Tibial artery (tissue), 4 donors: ENCODE measurements at regions not wholly inside any gene's neighbourhood (a gene's known extent, or its start where the extent isn't known, plus 50 kb on each side); places are given as distances from the start of the nearest gene placed in this dataset.

Experiments used
- DNase-seq, 2 donors: peaks; one replicate each; pipeline ENCODE4 v3.0.0-alpha.2; 2019
- H3K27ac ChIP-seq, 2 donors: fragments of 200-600 bp; sonication (generic) in 1 of 2; 1 replicate in 1 of 2; 2 replicates in 1 of 2; pipeline ENCODE4 v1.5.1; 2018 to 2019; ENCODE audit warnings: mild to moderate bottlenecking in 1 of 2
- H3K27me3 ChIP-seq, 2 donors: fragments of 200-600 bp; sonication (generic) in 1 of 2; one replicate each; pipeline versions ENCODE4 v1.5.1 to v1.6.0; 2016 to 2019
- H3K36me3 ChIP-seq, 3 donors: fragments of 200-600 bp; sonication (generic) in 2 of 3; one replicate each; pipeline ENCODE4 v1.5.1; 2016 to 2019; ENCODE audit warnings: mild to moderate bottlenecking in 2 of 3
- H3K4me1 ChIP-seq, 4 donors: fragments of 200-600 bp; sonication (generic) in 2 of 4; 1 replicate in 3 of 4; 2 replicates in 1 of 4; pipeline ENCODE4 v1.5.1; 2016 to 2019
- H3K4me3 ChIP-seq, 2 donors: fragments of 200-600 bp; sonication (generic) in 1 of 2; 1 replicate in 1 of 2; 2 replicates in 1 of 2; pipeline ENCODE4 v1.5.1; 2018 to 2019; ENCODE audit warnings: mild to moderate bottlenecking in 2 of 2
- H3K9me3 ChIP-seq, 3 donors: fragments of 200-600 bp; sonication (generic) in 1 of 3; one replicate each; pipeline ENCODE4 v1.5.1; 2016 to 2019
- CTCF ChIP-seq, 2 experiments: fragments of 200-600 bp in 1 of 2; fragments of 450-650 bp in 1 of 2; IDR thresholded peaks; one replicate each; pipeline ENCODE4 v1.5.1; 2017 to 2019; ENCODE audit warnings: antibody characterized with exemption in 2 of 2, mild to moderate bottlenecking in 1 of 2, moderate library complexity in 1 of 2
- intact Hi-C: fragments of 100-400 bp; cut with DNase I; formaldehyde crosslinking; loops from one replicate; pipeline ENCODE4 v1.15.0; 2023; ENCODE audit warnings: low total_unique reads

DNA sequence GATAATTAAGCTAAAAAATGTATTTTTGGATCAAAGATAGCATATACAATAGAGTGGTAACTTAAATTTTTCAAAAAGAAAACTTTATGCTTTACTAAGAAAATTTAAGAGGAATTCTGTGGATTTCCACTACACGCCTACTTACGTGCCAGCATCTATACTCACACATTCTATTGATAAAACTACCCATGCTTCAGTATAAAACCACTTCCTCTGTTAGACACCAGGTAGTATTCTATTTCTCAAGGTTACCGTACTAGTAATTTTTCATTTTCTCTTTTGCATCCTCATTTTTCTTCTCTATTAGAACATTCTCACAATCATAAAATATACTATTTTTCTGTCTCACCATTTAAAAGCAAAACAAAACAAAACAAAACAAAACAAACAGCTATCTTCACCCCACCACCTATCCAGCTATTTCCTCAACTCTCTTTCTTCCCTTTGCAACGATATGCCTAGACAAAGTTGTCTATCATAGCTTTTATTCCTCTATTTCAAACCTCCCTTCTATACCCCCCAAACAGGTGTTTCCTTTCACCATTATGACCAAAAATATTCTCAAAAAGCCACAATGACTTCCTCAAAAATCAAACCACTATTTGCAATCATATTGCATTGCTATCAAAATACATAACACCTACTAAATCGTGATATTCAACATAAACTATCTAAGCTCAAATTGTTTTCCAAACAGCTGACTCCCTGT lies 1652.0 kb downstream of the MRPL39 start:
- TF ChIP-seq CTCF (IDR thresholded peaks at IDR 0.05) = no peak
- intact Hi-C loops = no loop called here
- H3K4me1 ChIP-seq = no peaks in the 10 kb centered on the region
- no peak overlapping the region for H3K4me3 ChIP-seq
- no peaks in the 10 kb centered on the region for H3K36me3 ChIP-seq
- no peak overlapping the region for H3K27ac ChIP-seq
- DNase-seq = no peak
- H3K27me3 ChIP-seq = no peaks in the 10 kb centered on the region
- H3K9me3 ChIP-seq = no peaks in the 10 kb centered on the region

- no peaks in the 10 kb centered on the region for H3K9me3 ChIP-seq
Measured at GRCh38 chr21:23952269-23952668, 1655.0 kb downstream of the MRPL39 start.

GRCh38 chr21:23951251-23951650 lies 1656.0 kb downstream of the MRPL39 start:
- Histone ChIP-seq H3K4me3 (no peak overlapping the region), H3K36me3 (no peaks in the 10 kb centered on the region), H3K27ac (no peak overlapping the region), H3K4me1 (no peaks in the 10 kb centered on the region), H3K9me3 (no peaks in the 10 kb centered on the region), H3K27me3 (no peaks in the 10 kb centered on the region)
- intact Hi-C loops = no loop called here
- DNase-seq = no peak
- no peak for TF ChIP-seq CTCF (IDR thresholded peaks at IDR 0.05)

More at GRCh38 chr21:23952269-23952668, 1655.0 kb downstream of the MRPL39 start:
- Histone ChIP-seq H3K36me3 (no peaks in the 10 kb centered on the region), H3K4me3 (no peak overlapping the region), H3K4me1 (no peaks in the 10 kb centered on the region), H3K27ac (no peak overlapping the region), H3K27me3 (no peaks in the 10 kb centered on the region)
- no peak for DNase-seq
- no peak for TF ChIP-seq CTCF (IDR thresholded peaks at IDR 0.05)
- intact Hi-C loops = no loop called here

DNA sequence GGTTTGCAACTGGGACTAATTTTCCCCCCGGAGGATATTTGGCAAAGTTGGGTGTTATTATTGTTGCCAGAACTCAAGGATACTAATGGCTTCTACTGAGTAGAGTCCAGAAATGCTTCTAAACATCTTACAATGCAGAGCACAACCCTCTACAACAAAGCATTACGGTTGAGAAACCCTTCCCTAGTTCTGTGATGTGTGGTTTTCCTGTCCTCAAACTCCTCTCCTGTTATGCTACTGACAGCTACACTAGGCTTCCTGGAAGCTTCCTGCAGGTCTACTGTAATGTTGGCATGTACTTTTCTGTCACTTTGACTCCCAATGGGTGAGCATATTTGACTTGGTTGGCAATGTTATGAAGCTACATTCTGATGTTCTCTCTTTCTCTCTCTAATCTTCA lies 1656.9 kb downstream of the MRPL39 start:
- Histone ChIP-seq H3K4me1 (no peaks in the 10 kb centered on the region), H3K4me3 (no peak overlapping the region), H3K27me3 (no peaks in the 10 kb centered on the region), H3K9me3 (no peaks in the 10 kb centered on the region), H3K36me3 (no peaks in the 10 kb centered on the region), H3K27ac (no peak overlapping the region)
- DNase-seq = no peak
- intact Hi-C loops = no loop called here
- no peak for TF ChIP-seq CTCF (IDR thresholded peaks at IDR 0.05)

GRCh38 chr21:23949493-23949892 lies 1657.8 kb downstream of the MRPL39 start:
- no peak for TF ChIP-seq CTCF (IDR thresholded peaks at IDR 0.05)
- Histone ChIP-seq H3K27me3 (no peaks in the 10 kb centered on the region), H3K9me3 (no peaks in the 10 kb centered on the region), H3K27ac (no peak overlapping the region), H3K4me3 (no peak overlapping the region), H3K4me1 (no peaks in the 10 kb centered on the region), H3K36me3 (no peaks in the 10 kb centered on the region)
- no peak for DNase-seq
- intact Hi-C loops = no loop called here
